OCI-LY1 (cell line): ENCODE measurements at regions not wholly inside any gene's neighbourhood (a gene's known extent, or its start where the extent isn't known, plus 50 kb on each side); places are given as distances from the start of the nearest gene placed in this dataset.

Experiments
- H2AFZ ChIP-seq: fragments of 200-600 bp; sonication (generic), shearing (Covaris generic); 2 replicates; pipeline ENCODE4 v1.6.0; 2014; ENCODE audit warnings: antibody characterized with exemption, mild to moderate bottlenecking, low read length
- H3F3A ChIP-seq: fragments of 200-600 bp; sonication (generic), shearing (Covaris generic); 2 replicates; pipeline ENCODE4 v1.6.0; 2014; ENCODE audit warnings: mild to moderate bottlenecking, antibody characterized with exemption, low read length, moderate library complexity; ENCODE audit not compliant: insufficient read depth
- H3K27ac ChIP-seq: fragments of 200-600 bp; sonication (generic); 2 replicates; pipeline ENCODE4 v1.5.1; 2014; ENCODE audit warnings: low read length, mixed run types, mild to moderate bottlenecking, low read depth; ENCODE audit not compliant: poor library complexity, severe bottlenecking
- H3K27me3 ChIP-seq: fragments of 200-600 bp; sonication (generic); 2 replicates; pipeline ENCODE4 v1.6.0; 2014; ENCODE audit warnings: antibody characterized with exemption, mild to moderate bottlenecking, low read length, moderate library complexity; ENCODE audit not compliant: insufficient read depth
- H3K36me3 ChIP-seq: fragments of 200-600 bp; sonication (generic); 2 replicates; pipeline ENCODE4 v1.6.1; 2014; ENCODE audit warnings: mild to moderate bottlenecking, antibody characterized with exemption, low read length, moderate library complexity, mixed read lengths; ENCODE audit not compliant: insufficient read depth
- H3K4me1 ChIP-seq: fragments of 200-600 bp; sonication (generic); 2 replicates; pipeline ENCODE4 v1.5.1; 2014; ENCODE audit warnings: mild to moderate bottlenecking, low read length, moderate library complexity; ENCODE audit not compliant: insufficient read depth, severe bottlenecking
- H3K4me2 ChIP-seq: fragments of 200-600 bp; sonication (generic), shearing (Covaris generic); 2 replicates; pipeline ENCODE4 v1.6.1; 2014; ENCODE audit warnings: low read length
- H3K4me3 ChIP-seq: fragments of 200-600 bp; sonication (generic); 2 replicates; pipeline ENCODE4 v1.5.1; 2014; ENCODE audit warnings: low read length, low read depth, mild to moderate bottlenecking, mixed read lengths; ENCODE audit not compliant: poor library complexity, severe bottlenecking
- H3K79me2 ChIP-seq: fragments of 200-600 bp; shearing (Covaris generic); 2 replicates; pipeline ENCODE4 v1.6.1; 2016; ENCODE audit warnings: mixed run types, low read length, mixed read lengths; ENCODE audit not compliant: insufficient read depth
- H3K9ac ChIP-seq: fragments of 200-600 bp; sonication (generic), shearing (Covaris generic); 2 replicates; pipeline ENCODE4 v1.6.1; 2014; ENCODE audit warnings: mild to moderate bottlenecking, low read length, mixed read lengths
- H3K9me2 ChIP-seq: fragments of 200-600 bp; sonication (generic), shearing (Covaris generic); 2 replicates; pipeline ENCODE4 v1.6.1; 2014; ENCODE audit warnings: low read depth, mild to moderate bottlenecking, low read length, mixed read lengths
- H3K9me3 ChIP-seq: fragments of 200-600 bp; shearing (Covaris generic); 2 replicates; pipeline ENCODE4 v1.6.1; 2014; ENCODE audit warnings: low read length, mixed read lengths
- H4K20me1 ChIP-seq: fragments of 200-600 bp; sonication (generic), shearing (Covaris generic); 2 replicates; pipeline ENCODE4 v1.6.0; 2016; ENCODE audit warnings: mild to moderate bottlenecking, low read length; ENCODE audit not compliant: insufficient read depth
- CTCF ChIP-seq: fragments of 200-600 bp; sonication (generic), shearing (Covaris generic); IDR thresholded peaks from 2 replicates; pipeline ENCODE4 v1.5.1; 2017; ENCODE audit warnings: mild to moderate bottlenecking, antibody characterized with exemption, low read length, moderate library complexity, mixed read lengths
- EZH2 ChIP-seq: fragments of 200-600 bp; sonication (generic), shearing (Covaris generic); IDR thresholded peaks from 2 replicates; pipeline ENCODE4 v1.8.0; 2017; ENCODE audit warnings: borderline replicate concordance, mixed run types, mild to moderate bottlenecking, antibody characterized with exemption, low read length, moderate library complexity, mixed read lengths

- no peaks in the 10 kb centered on the region for H3K4me1 ChIP-seq
- no peak overlapping the region for H3K9ac ChIP-seq
- no peaks in the 10 kb centered on the region for H3F3A ChIP-seq
- no peak overlapping the region for H3K4me3 ChIP-seq
- no peaks in the 10 kb centered on the region for H4K20me1 ChIP-seq
- TF ChIP-seq CTCF (no peak), EZH2 (no peak)
- no peak overlapping the region for H2AFZ ChIP-seq
- no peaks in the 10 kb centered on the region for H3K9me3 ChIP-seq
- no peaks in the 10 kb centered on the region for H3K9me2 ChIP-seq
- H3K27ac ChIP-seq = no peak overlapping the region
- no peaks in the 10 kb centered on the region for H3K36me3 ChIP-seq
- H3K79me2 ChIP-seq = no peaks in the 10 kb centered on the region
- no peaks in the 10 kb centered on the region for H3K27me3 ChIP-seq
- H3K4me2 ChIP-seq = no peak overlapping the region
Measured at GRCh38 chr3:72594615-72595215, 253.5 kb downstream of the SHQ1 start.

- no peak overlapping the region for H3K4me2 ChIP-seq
- TF ChIP-seq EZH2 (no peak), CTCF (no peak)
- no peaks in the 10 kb centered on the region for H4K20me1 ChIP-seq
- no peak overlapping the region for H3K9ac ChIP-seq
- H3K36me3 ChIP-seq = no peaks in the 10 kb centered on the region
- no peaks in the 10 kb centered on the region for H3K9me3 ChIP-seq
- H3K4me1 ChIP-seq = no peaks in the 10 kb centered on the region
- H3K9me2 ChIP-seq = no peaks in the 10 kb centered on the region
- no peaks in the 10 kb centered on the region for H3F3A ChIP-seq
- H3K4me3 ChIP-seq = no peak overlapping the region
- no peaks in the 10 kb centered on the region for H3K79me2 ChIP-seq
- H3K27me3 ChIP-seq = no peaks in the 10 kb centered on the region
- H2AFZ ChIP-seq = no peak overlapping the region
- no peak overlapping the region for H3K27ac ChIP-seq
Measured at GRCh38 chr3:72593881-72594397, 254.3 kb downstream of the SHQ1 start.

- no peaks in the 10 kb centered on the region for H3K27me3 ChIP-seq
- no peak for TF ChIP-seq CTCF
- no peak for TF ChIP-seq EZH2
- no peaks in the 10 kb centered on the region for H4K20me1 ChIP-seq
- H3K27ac ChIP-seq = no peak overlapping the region
- no peaks in the 10 kb centered on the region for H3K9me2 ChIP-seq
- no peaks in the 10 kb centered on the region for H3K4me1 ChIP-seq
- no peaks in the 10 kb centered on the region for H3K36me3 ChIP-seq
- no peak overlapping the region for H3K4me3 ChIP-seq
- H3K9ac ChIP-seq = no peak overlapping the region
- H3K9me3 ChIP-seq = no peaks in the 10 kb centered on the region
- H3K4me2 ChIP-seq = no peak overlapping the region
- no peak overlapping the region for H2AFZ ChIP-seq
- H3K79me2 ChIP-seq = no peaks in the 10 kb centered on the region
- no peaks in the 10 kb centered on the region for H3F3A ChIP-seq
Measured at GRCh38 chr3:72591522-72592421, 256.5 kb downstream of the SHQ1 start.
